GM19463 (cell line): ENCODE measurements at regions not wholly inside any gene's neighbourhood (a gene's known extent, or its start where the extent isn't known, plus 50 kb on each side); places are given as distances from the start of the nearest gene placed in this dataset.

ENCODE experiments used
- ATAC-seq: cut with Tn5 transposase; IDR thresholded peaks from one replicate; pipeline ENCODE4 v1.9.1; 2021; ENCODE audit warnings: mild to moderate bottlenecking, moderate library complexity; ENCODE audit not compliant: unreplicated experiment

- ATAC-seq: no peak
Observed at GRCh38 chr9:115643948-115644727, 509.5 kb upstream of the PAPPA start.

GRCh38 chr9:115649991-115650472 lies 503.6 kb upstream of the PAPPA start:
- ATAC-seq: no peak

GRCh38 chr9:115650768-115651167 lies 502.8 kb upstream of the PAPPA start:
- ATAC-seq: no peak

- no peak for ATAC-seq
Observed at GRCh38 chr9:115651461-115651860, 502.1 kb upstream of the PAPPA start.

- no peak for ATAC-seq
Observed at GRCh38 chr9:115653171-115653606, 500.4 kb upstream of the PAPPA start.

- ATAC-seq: no peak
Observed at GRCh38 chr9:115657695-115658094, 495.9 kb upstream of the PAPPA start.

GRCh38 chr9:115665519-115665918 lies 488.1 kb upstream of the PAPPA start:
- no peak for ATAC-seq

GRCh38 chr9:115668521-115668920 lies 485.1 kb upstream of the PAPPA start:
- ATAC-seq: no peak

GRCh38 chr9:115671236-115671962 lies 482.2 kb upstream of the PAPPA start:
- no peak for ATAC-seq

- no peak for ATAC-seq
Observed at GRCh38 chr9:115671963-115672305, 481.7 kb upstream of the PAPPA start.

- no peak for ATAC-seq
Observed at GRCh38 chr9:115672477-115673316, 480.9 kb upstream of the PAPPA start.

- no peak for ATAC-seq
Observed at GRCh38 chr9:115673599-115673998, 480.0 kb upstream of the PAPPA start.

GRCh38 chr9:115674091-115674490 lies 479.5 kb upstream of the PAPPA start:
- ATAC-seq: no peak

- no peak for ATAC-seq
Observed at GRCh38 chr9:115675834-115676233, 477.8 kb upstream of the PAPPA start.

GRCh38 chr9:115680231-115680630 lies 473.4 kb upstream of the PAPPA start:
- no peak for ATAC-seq

- ATAC-seq: no peak
Observed at GRCh38 chr9:115681585-115681984, 472.0 kb upstream of the PAPPA start.

- no peak for ATAC-seq
Observed at GRCh38 chr9:115686069-115686468, 467.5 kb upstream of the PAPPA start.

- ATAC-seq: no peak
Observed at GRCh38 chr9:115687356-115687755, 466.2 kb upstream of the PAPPA start.

GRCh38 chr9:115689331-115689730 lies 464.3 kb upstream of the PAPPA start:
- no peak for ATAC-seq

- no peak for ATAC-seq
Observed at GRCh38 chr9:115690786-115691496, 462.6 kb upstream of the PAPPA start.

- ATAC-seq: no peak
Observed at GRCh38 chr9:115691693-115692092, 461.9 kb upstream of the PAPPA start.
